Spinal cord (tissue), 9 donors: ENCODE measurements at regions not wholly inside any gene's neighbourhood (a gene's known extent, or its start where the extent isn't known, plus 50 kb on each side); places are given as distances from the start of the nearest gene placed in this dataset.

ENCODE experiments used
- DNase-seq, 6 donors: peaks; one replicate each; pipeline versions ENCODE4 v3.0.0 to v3.0.0-alpha.2; 2013 to 2015; ENCODE audit warnings: low spot score in 6 of 6, low read depth in 4 of 6
- H3K27ac ChIP-seq: one replicate; pipeline ENCODE4 v1.5.1; 2013; ENCODE audit warnings: low read depth, low read length, control low read depth
- H3K27me3 ChIP-seq: one replicate; pipeline ENCODE4 v1.6.1; 2013; ENCODE audit warnings: low read length; ENCODE audit not compliant: control insufficient read depth, insufficient read depth
- H3K36me3 ChIP-seq: one replicate; pipeline ENCODE4 v1.6.1; 2013; ENCODE audit warnings: low read length; ENCODE audit not compliant: control insufficient read depth, insufficient read depth
- H3K4me1 ChIP-seq: one replicate; pipeline ENCODE4 v1.6.1; 2013; ENCODE audit warnings: low read length; ENCODE audit not compliant: control insufficient read depth, insufficient read depth
- H3K4me3 ChIP-seq: one replicate; pipeline ENCODE4 v1.5.1; 2013; ENCODE audit warnings: low read depth, low read length, control low read depth
- H3K9me3 ChIP-seq: one replicate; pipeline ENCODE4 v1.6.1; 2013; ENCODE audit warnings: low read length; ENCODE audit not compliant: control insufficient read depth, insufficient read depth
- WGBS: methylation state at CpG from one replicate; pipeline ENCODE4 v1.1.5; 2013; ENCODE audit warnings: missing lambda C conversion rate; ENCODE audit not compliant: insufficient coverage; 5-methylcytosine and 5-hydroxymethylcytosine counted together
- donor health status: healthy.

GRCh38 chr18:27843783-27844777 lies 332.9 kb downstream of the CDH2 start:
- DNase-seq: no peak
- Histone ChIP-seq H3K27ac (no peak overlapping the region), H3K4me3 (no peak overlapping the region), H3K36me3 (no peaks in the 10 kb centered on the region), H3K27me3 (no peaks in the 10 kb centered on the region), H3K4me1 (no peaks in the 10 kb centered on the region), H3K9me3 (no peaks in the 10 kb centered on the region)
- WGBS: 70% methylated on average over 1 of the region's 3 CpGs

- H3K27me3 ChIP-seq: no peaks in the 10 kb centered on the region
- DNase-seq: no peak
- H3K36me3 ChIP-seq: no peaks in the 10 kb centered on the region
- H3K9me3 ChIP-seq: no peaks in the 10 kb centered on the region
- WGBS: 0% methylated on average over 1 of the region's 2 CpGs
- no peak overlapping the region for H3K4me3 ChIP-seq
- no peak overlapping the region for H3K27ac ChIP-seq
- no peaks in the 10 kb centered on the region for H3K4me1 ChIP-seq
Observed at GRCh38 chr18:27839141-27839540, 337.8 kb downstream of the CDH2 start.

GRCh38 chr18:27838225-27838624 lies 338.7 kb downstream of the CDH2 start:
- Histone ChIP-seq H3K27me3 (no peaks in the 10 kb centered on the region), H3K4me1 (no peaks in the 10 kb centered on the region), H3K9me3 (no peaks in the 10 kb centered on the region), H3K36me3 (no peaks in the 10 kb centered on the region), H3K27ac (no peak overlapping the region), H3K4me3 (no peak overlapping the region)
- DNase-seq: no peak

GRCh38 chr18:27826101-27826500 lies 350.8 kb downstream of the CDH2 start:
- H3K9me3 ChIP-seq: no peaks in the 10 kb centered on the region
- peak overlapping the region; percentile 57 for H3K27ac ChIP-seq
- no CpG with 5 or more reads among the region's 2 CpGs for WGBS
- no peaks in the 10 kb centered on the region for H3K4me1 ChIP-seq
- H3K27me3 ChIP-seq: no peaks in the 10 kb centered on the region
- H3K36me3 ChIP-seq: no peaks in the 10 kb centered on the region
- DNase-seq: no peak
- H3K4me3 ChIP-seq: no peak overlapping the region

GRCh38 chr18:27825689-27826088 lies 351.2 kb downstream of the CDH2 start:
- 18% methylated on average over 2 of the region's 2 CpGs for WGBS
- H3K4me3 ChIP-seq: no peak overlapping the region
- no peaks in the 10 kb centered on the region for H3K9me3 ChIP-seq
- peak in 2 of 6 donors; percentile 39 to 80 for DNase-seq
- no peaks in the 10 kb centered on the region for H3K4me1 ChIP-seq
- no peaks in the 10 kb centered on the region for H3K36me3 ChIP-seq
- no peaks in the 10 kb centered on the region for H3K27me3 ChIP-seq
- H3K27ac ChIP-seq: peak overlapping the region; percentile 57

GRCh38 chr18:27824841-27825681 lies 351.9 kb downstream of the CDH2 start:
- Histone ChIP-seq H3K4me1 (no peaks in the 10 kb centered on the region), H3K27me3 (no peaks in the 10 kb centered on the region), H3K27ac (peak overlapping the region; percentile 57), H3K9me3 (no peaks in the 10 kb centered on the region), H3K36me3 (no peaks in the 10 kb centered on the region), H3K4me3 (no peak overlapping the region)
- no CpG with 5 or more reads among the region's 5 CpGs for WGBS
- DNase-seq: peak; percentile 40 to 92 (median 67)

GRCh38 chr18:27824275-27824674 lies 352.7 kb downstream of the CDH2 start:
- H3K27ac ChIP-seq: peak overlapping the region; percentile 57
- H3K9me3 ChIP-seq: no peaks in the 10 kb centered on the region
- no peaks in the 10 kb centered on the region for H3K36me3 ChIP-seq
- H3K4me3 ChIP-seq: no peak overlapping the region
- H3K4me1 ChIP-seq: no peaks in the 10 kb centered on the region
- no CpG with 5 or more reads among the region's 4 CpGs for WGBS
- no peak for DNase-seq
- H3K27me3 ChIP-seq: no peaks in the 10 kb centered on the region

- H3K4me1 ChIP-seq: no peaks in the 10 kb centered on the region
- DNase-seq: peak in 1 of 6 donors; percentile 3
- H3K27ac ChIP-seq: no peak overlapping the region
- no peaks in the 10 kb centered on the region for H3K9me3 ChIP-seq
- no peaks in the 10 kb centered on the region for H3K36me3 ChIP-seq
- H3K27me3 ChIP-seq: no peaks in the 10 kb centered on the region
- H3K4me3 ChIP-seq: no peak overlapping the region
- WGBS: 83% methylated on average over 3 of the region's 4 CpGs
Observed at GRCh38 chr18:27823053-27823452, 353.9 kb downstream of the CDH2 start.

- Histone ChIP-seq H3K27ac (no peak overlapping the region), H3K36me3 (no peaks in the 10 kb centered on the region), H3K4me3 (no peak overlapping the region), H3K4me1 (no peaks in the 10 kb centered on the region), H3K27me3 (no peaks in the 10 kb centered on the region), H3K9me3 (no peaks in the 10 kb centered on the region)
- no CpG with 5 or more reads among the region's 1 CpG for WGBS
- DNase-seq: no peak
Observed at GRCh38 chr18:27808683-27809082, 368.2 kb downstream of the CDH2 start.
